HepG2 (cell line): ENCODE measurements at regions not wholly inside any gene's neighbourhood (a gene's known extent, or its start where the extent isn't known, plus 50 kb on each side); places are given as distances from the start of the nearest gene placed in this dataset.

ENCODE experiments used
- ATAC-seq: fragments of 200-7000 bp; cut with Tn5 transposase; 3 replicates; pipeline ENCODE4 v1.9.1; 2020; ENCODE audit warnings: mild to moderate bottlenecking, moderate library complexity
- BruUV-seq: library from RNA; stranded (reverse); fragments of 400-500 nt; replicated peaks from 2 replicates; lab custom pipeline; 2021; lab: Mats Ljungman, UMichigan
- CTCF ChIA-PET: fragments of 300-600 bp; formaldehyde crosslinking; extraction: SDS; loops from one replicate; lab custom pipeline; 2021; ENCODE audit warnings: low total read pairs, inconsistent platforms, low intra/inter-chr PET ratio; lab: Yijun Ruan, JAX
- POLR2A ChIA-PET: fragments of 350-600 bp; sonication (Branson Sonifier 250); formaldehyde crosslinking; loops from one replicate; lab custom pipeline; 2020; ENCODE audit warnings: antibody characterized with exemption, inconsistent platforms; lab: Yijun Ruan, JAX
- DNase-seq: peaks from one replicate; pipeline ENCODE4 v3.0.0-alpha.2; 2015; ENCODE audit warnings: low spot score
- FAIRE-seq: peaks from 3 replicates; lab custom pipeline; 2011; peaks lifted over from hg19 to GRCh38; lab: Jason Lieb, UNC
- H2AFZ ChIP-seq: one replicate; pipeline ENCODE4 v1.6.1; 2011; ENCODE audit warnings: low read length, inconsistent platforms
- H3K27ac ChIP-seq: fragments of 300-600 bp; 3 replicates; pipeline ENCODE4 v1.8.0; 2011; ENCODE audit warnings: mixed run types, mild to moderate bottlenecking, mixed read lengths, low read length, inconsistent platforms; ENCODE audit not compliant: insufficient read depth; ENCODE audit errors: extremely low read length
- H3K27me3 ChIP-seq, 2 experiments: fragments of 200-600 bp in 1 of 2; 2 replicates in 1 of 2; 3 replicates in 1 of 2; pipeline versions ENCODE4 v1.6.0 to v1.8.0; 2011; ENCODE audit warnings: low read length in 2 of 2, mild to moderate bottlenecking in 2 of 2, moderate library complexity in 2 of 2, inconsistent platforms in 1 of 2; ENCODE audit not compliant: insufficient read depth in 2 of 2, control insufficient read depth in 1 of 2
- H3K36me3 ChIP-seq, 2 experiments: fragments of 200-600 bp in 1 of 2; replicated peaks in 1 of 2; 2 replicates in 1 of 2; 3 replicates in 1 of 2; pipeline versions ENCODE4 v1.5.1 to v1.8.0; 2011; ENCODE audit warnings: low read length in 2 of 2, inconsistent platforms in 1 of 2; ENCODE audit not compliant: insufficient read depth in 2 of 2, control insufficient read depth in 1 of 2
- H3K4me1 ChIP-seq: 2 replicates; pipeline ENCODE4 v1.5.1; 2012; ENCODE audit warnings: low read length, inconsistent platforms; ENCODE audit not compliant: insufficient read depth
- H3K4me2 ChIP-seq: 2 replicates; pipeline ENCODE4 v1.6.0; 2011; ENCODE audit warnings: low read depth, low read length, inconsistent platforms
- H3K4me3 ChIP-seq, 3 experiments: fragments of 200-600 bp in 1 of 3; sonication (generic), shearing (Covaris generic) in 1 of 3; replicated peaks in 1 of 3; 2 replicates each; pipeline ENCODE4 v1.5.1; 2011 to 2016; ENCODE audit warnings: low read length in 3 of 3, inconsistent platforms in 2 of 3, low read depth in 2 of 3, mild to moderate bottlenecking in 2 of 3, control low read depth in 1 of 3, mixed read lengths in 1 of 3; ENCODE audit not compliant: insufficient read depth in 1 of 3
- H3K79me2 ChIP-seq: one replicate; pipeline ENCODE4 v1.6.1; 2011; ENCODE audit warnings: low read length, inconsistent platforms; ENCODE audit not compliant: insufficient read depth
- H3K9ac ChIP-seq: 2 replicates; pipeline ENCODE4 v1.6.0; 2011; ENCODE audit warnings: mild to moderate bottlenecking, low read depth, low read length, inconsistent platforms; ENCODE audit not compliant: insufficient read depth
- H3K9me3 ChIP-seq: 2 replicates; pipeline ENCODE4 v1.5.1; 2012; ENCODE audit warnings: mild to moderate bottlenecking, low read length
- H4K20me1 ChIP-seq: 2 replicates; pipeline ENCODE4 v1.6.0; 2011; ENCODE audit warnings: inconsistent platforms, mild to moderate bottlenecking, low read length, moderate library complexity; ENCODE audit not compliant: insufficient read depth
- AHR ChIP-seq: IDR thresholded peaks from 2 replicates; pipeline ENCODE4 v1.6.1; 2018; ENCODE audit warnings: missing genetic modification reagents, missing compliant biosample characterization
- ATF1 ChIP-seq: IDR thresholded peaks from 2 replicates; pipeline ENCODE4 v1.6.1; 2016; ENCODE audit warnings: mild to moderate bottlenecking, control low read depth
- ETV5 ChIP-seq: IDR thresholded peaks from 2 replicates; pipeline ENCODE4 v1.6.1; 2018; ENCODE audit warnings: missing biosample characterization, missing genetic modification reagents, inconsistent platforms, borderline replicate concordance
- GABPA ChIP-seq, 2 experiments: IDR thresholded peaks; 2 replicates each; pipeline ENCODE4 v1.6.1; 2011 to 2016; ENCODE audit warnings: low read depth in 2 of 2, low read length in 1 of 2, missing biosample characterization in 1 of 2, missing genetic modification characterization in 1 of 2
- GATAD2A ChIP-seq: IDR thresholded peaks from 2 replicates; pipeline ENCODE4 v1.6.1; 2016
- HNF4A ChIP-seq: sonication (generic); formaldehyde crosslinking; IDR thresholded peaks from 2 replicates; pipeline ENCODE4 v1.4.0; 2020; ENCODE audit warnings: missing genetic modification reagents
- KDM5B ChIP-seq: sonication (generic); formaldehyde crosslinking; IDR thresholded peaks from 2 replicates; pipeline ENCODE4 v1.4.0; 2020; ENCODE audit warnings: missing genetic modification reagents, mild to moderate bottlenecking, borderline replicate concordance
- NFIC ChIP-seq: IDR thresholded peaks from 2 replicates; pipeline ENCODE4 v1.6.1; 2012; ENCODE audit warnings: mild to moderate bottlenecking, low read length, inconsistent platforms
- POLR2AphosphoS5 ChIP-seq: IDR thresholded peaks from 2 replicates; pipeline ENCODE4 v1.6.1; 2012; ENCODE audit warnings: low read depth, low read length
- TBX3 ChIP-seq: fragments of 450-650 bp; IDR thresholded peaks from 2 replicates; pipeline ENCODE4 v1.6.1; 2017; ENCODE audit warnings: antibody characterized with exemption, mild to moderate bottlenecking, inconsistent platforms, borderline replicate concordance
- TCF7 ChIP-seq: sonication (generic); IDR thresholded peaks from 2 replicates; pipeline ENCODE4 v1.6.1; 2016; ENCODE audit warnings: antibody characterized with exemption, low read depth
- ZFP36 ChIP-seq: fragments of 150-350 bp; IDR thresholded peaks from 2 replicates; pipeline ENCODE4 v1.6.1; 2018; ENCODE audit warnings: borderline replicate concordance, low read length, low read depth; ENCODE audit not compliant: partially characterized antibody
- ZFP41 ChIP-seq: sonication (generic); formaldehyde crosslinking; IDR thresholded peaks from 2 replicates; pipeline ENCODE4 v1.4.0; 2020; ENCODE audit warnings: mild to moderate bottlenecking, missing genetic modification reagents, borderline replicate concordance
- ZFP62 ChIP-seq: sonication (generic); formaldehyde crosslinking; IDR thresholded peaks from 2 replicates; pipeline ENCODE4 v1.4.0; 2020; ENCODE audit warnings: missing genetic modification reagents
- ZNF225 ChIP-seq: sonication (generic); formaldehyde crosslinking; IDR thresholded peaks from 2 replicates; pipeline ENCODE4 v1.4.0; 2020; ENCODE audit warnings: mild to moderate bottlenecking, missing genetic modification reagents
- ZNF589 ChIP-seq: sonication (generic); formaldehyde crosslinking; conservative IDR thresholded peaks from 2 replicates; pipeline ENCODE4 v1.8.0; 2022; ENCODE audit warnings: mild to moderate bottlenecking, moderate library complexity, missing genetic modification reagents
- ZNF615 ChIP-seq: sonication (generic); formaldehyde crosslinking; IDR thresholded peaks from 2 replicates; pipeline ENCODE4 v1.5.0; 2020; ENCODE audit warnings: mild to moderate bottlenecking, missing genetic modification reagents, borderline replicate concordance
- ZNF768 ChIP-seq: sonication (generic); formaldehyde crosslinking; IDR thresholded peaks from 2 replicates; pipeline ENCODE4 v1.4.0; 2020; ENCODE audit warnings: missing genetic modification reagents
- ZNF781 ChIP-seq: sonication (generic); formaldehyde crosslinking; IDR thresholded peaks from 2 replicates; pipeline ENCODE4 v1.5.1; 2020; ENCODE audit warnings: borderline replicate concordance, mild to moderate bottlenecking, missing genetic modification reagents; ENCODE audit errors: not compliant biosample characterization
- ZSCAN29 ChIP-seq: sonication (generic); formaldehyde crosslinking; conservative IDR thresholded peaks from 2 replicates; pipeline ENCODE4 v1.4.0; 2020; ENCODE audit warnings: mild to moderate bottlenecking, missing genetic modification reagents
- in situ Hi-C: cut with HindIII; loops from 2 replicates; pipeline ENCODE4 v1.10.0; 2017; ENCODE audit warnings: low pct_unique_long_range_greater_than_20kb; ENCODE audit not compliant: extremely low pct_ligation_motif_present
- intact Hi-C: fragments of 100-400 bp; cut with micrococcal nuclease; formaldehyde crosslinking; loops from one replicate; pipeline ENCODE4 v1.10.0; 2022; ENCODE audit not compliant: unreplicated experiment
- TF ChIP-seq, protein P1 (sequence below): sonication (generic); formaldehyde crosslinking; IDR thresholded peaks from 2 replicates; pipeline ENCODE4 v1.8.0; 2022; ENCODE audit warnings: mild to moderate bottlenecking, missing genetic modification reagents, moderate library complexity
- TF ChIP-seq, protein P2 (sequence below): sonication (generic); formaldehyde crosslinking; IDR thresholded peaks from 2 replicates; pipeline ENCODE4 v1.5.0; 2020; ENCODE audit warnings: mild to moderate bottlenecking, missing genetic modification reagents, moderate library complexity

- H3K4me3 ChIP-seq = peak overlapping the region; percentile 49 to 74 (median 68)
- no peak for TF ChIP-seq ZFP41 (CRISPR knock-in tag)
- TF ChIP-seq ETV5 = no peak
- TF ChIP-seq ZFP36 = no peak
- TF ChIP-seq, protein P1, sequence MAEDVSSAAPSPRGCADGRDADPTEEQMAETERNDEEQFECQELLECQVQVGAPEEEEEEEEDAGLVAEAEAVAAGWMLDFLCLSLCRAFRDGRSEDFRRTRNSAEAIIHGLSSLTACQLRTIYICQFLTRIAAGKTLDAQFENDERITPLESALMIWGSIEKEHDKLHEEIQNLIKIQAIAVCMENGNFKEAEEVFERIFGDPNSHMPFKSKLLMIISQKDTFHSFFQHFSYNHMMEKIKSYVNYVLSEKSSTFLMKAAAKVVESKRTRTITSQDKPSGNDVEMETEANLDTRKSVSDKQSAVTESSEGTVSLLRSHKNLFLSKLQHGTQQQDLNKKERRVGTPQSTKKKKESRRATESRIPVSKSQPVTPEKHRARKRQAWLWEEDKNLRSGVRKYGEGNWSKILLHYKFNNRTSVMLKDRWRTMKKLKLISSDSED (CRISPR knock-in tag) = no peak
- TF ChIP-seq GABPA (IDR thresholded peaks at IDR 0.05; ENCODE audit: low read depth, low read length) = no peak
- no peak for TF ChIP-seq GABPA (CRISPR knock-in tag; IDR thresholded peaks at IDR 0.05; ENCODE audit: low read depth)
- TF ChIP-seq HNF4A (CRISPR knock-in tag) = peak; percentile 60; the same call in 1 of the 2 replicates
- no peak for TF ChIP-seq ZFP62 (CRISPR knock-in tag)
- TF ChIP-seq TBX3 = no peak
- TF ChIP-seq AHR (CRISPR knock-in tag) = no peak
- TF ChIP-seq ZNF768 = no peak
- no peak for TF ChIP-seq ZNF615 (CRISPR knock-in tag)
- TF ChIP-seq ZNF589 (CRISPR knock-in tag) = no peak
- no peak for TF ChIP-seq ZNF225 (CRISPR knock-in tag)
- no peak for TF ChIP-seq ATF1 (CRISPR knock-in tag)
- TF ChIP-seq, protein P2, sequence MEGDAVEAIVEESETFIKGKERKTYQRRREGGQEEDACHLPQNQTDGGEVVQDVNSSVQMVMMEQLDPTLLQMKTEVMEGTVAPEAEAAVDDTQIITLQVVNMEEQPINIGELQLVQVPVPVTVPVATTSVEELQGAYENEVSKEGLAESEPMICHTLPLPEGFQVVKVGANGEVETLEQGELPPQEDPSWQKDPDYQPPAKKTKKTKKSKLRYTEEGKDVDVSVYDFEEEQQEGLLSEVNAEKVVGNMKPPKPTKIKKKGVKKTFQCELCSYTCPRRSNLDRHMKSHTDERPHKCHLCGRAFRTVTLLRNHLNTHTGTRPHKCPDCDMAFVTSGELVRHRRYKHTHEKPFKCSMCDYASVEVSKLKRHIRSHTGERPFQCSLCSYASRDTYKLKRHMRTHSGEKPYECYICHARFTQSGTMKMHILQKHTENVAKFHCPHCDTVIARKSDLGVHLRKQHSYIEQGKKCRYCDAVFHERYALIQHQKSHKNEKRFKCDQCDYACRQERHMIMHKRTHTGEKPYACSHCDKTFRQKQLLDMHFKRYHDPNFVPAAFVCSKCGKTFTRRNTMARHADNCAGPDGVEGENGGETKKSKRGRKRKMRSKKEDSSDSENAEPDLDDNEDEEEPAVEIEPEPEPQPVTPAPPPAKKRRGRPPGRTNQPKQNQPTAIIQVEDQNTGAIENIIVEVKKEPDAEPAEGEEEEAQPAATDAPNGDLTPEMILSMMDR (CRISPR knock-in tag) = no peak
- peak; percentile 55 for TF ChIP-seq GATAD2A (CRISPR knock-in tag)
- no peak for TF ChIP-seq KDM5B
- no peak for TF ChIP-seq NFIC
- no peak for TF ChIP-seq ZSCAN29 (CRISPR knock-in tag)
- peak; percentile 88 for TF ChIP-seq POLR2AphosphoS5
- no peak for TF ChIP-seq ZNF781 (CRISPR knock-in tag)
- no peak for TF ChIP-seq TCF7
Measured at GRCh38 chr6:63521475-63522210, 50.6 kb upstream of the LOC128125822 start.

More at GRCh38 chr6:63521475-63522210, 50.6 kb upstream of the LOC128125822 start:
- Histone ChIP-seq H3K79me2 (peaks cover 67% of the 10 kb centered on the region), H3K9ac (peak overlapping the region; percentile 92), H3K4me1 (peaks cover 98% of the 10 kb centered on the region), H3K9me3 (no peaks in the 10 kb centered on the region), H3K27ac (peak overlapping the region; percentile 96), H3K36me3 (no peaks in the 10 kb centered on the region; a peak in 3 of 5 replicates), H3K4me2 (peak overlapping the region; percentile 83), H4K20me1 (no peaks in the 10 kb centered on the region), H3K27me3 (no peaks in the 10 kb centered on the region), H2AFZ (no peak overlapping the region)
- ChIA-PET POLR2A (interaction anchor here (0.8 to 3.6 kb wide), 16 partner anchors 7 to 170 kb away, joined by 3 to 46 read pairs (median 6); partner anchors contain the start of gene PHF3), CTCF (no interaction called here)
- no peak for FAIRE-seq
- peak; percentile 76 for DNase-seq
- intact Hi-C loops = no loop called here
- BruUV-seq = TSS peak; percentile 65
- peak; percentile 82 for ATAC-seq
- in situ Hi-C loops = no loop called here
